Liver (tissue), 7 donors: ENCODE measurements at regions not wholly inside any gene's neighbourhood (a gene's known extent, or its start where the extent isn't known, plus 50 kb on each side); places are given as distances from the start of the nearest gene placed in this dataset.

Experiments
- DNase-seq: peaks from one replicate; pipeline ENCODE4 v3.0.0-alpha.2; 2017; ENCODE audit warnings: low spot score
- H3K27ac ChIP-seq, 2 donors: one replicate each; pipeline ENCODE4 v1.7.0; 2013; ENCODE audit warnings: inconsistent platforms in 2 of 2, low read length in 2 of 2, control low read depth in 1 of 2, low read depth in 1 of 2, mild to moderate bottlenecking in 1 of 2
- H3K27me3 ChIP-seq, 4 donors: one replicate each; pipeline versions ENCODE4 v1.6.1 to v1.7.0; 2013; ENCODE audit warnings: low read length in 3 of 4, inconsistent platforms in 1 of 4, mild to moderate bottlenecking in 1 of 4, moderate library complexity in 1 of 4; ENCODE audit not compliant: control insufficient read depth in 4 of 4, insufficient read depth in 4 of 4
- H3K36me3 ChIP-seq, 4 donors: one replicate each; pipeline versions ENCODE4 v1.6.1 to v1.7.0; 2013; ENCODE audit warnings: low read length in 3 of 4, mild to moderate bottlenecking in 3 of 4, low read depth in 1 of 4, moderate library complexity in 1 of 4; ENCODE audit not compliant: control insufficient read depth in 4 of 4, insufficient read depth in 3 of 4
- H3K4me1 ChIP-seq, 4 donors: one replicate each; pipeline versions ENCODE4 v1.6.1 to v1.7.0; 2013; ENCODE audit warnings: low read length in 3 of 4, mild to moderate bottlenecking in 3 of 4, moderate library complexity in 1 of 4; ENCODE audit not compliant: control insufficient read depth in 4 of 4, insufficient read depth in 4 of 4
- H3K4me3 ChIP-seq, 3 donors: one replicate each; pipeline versions ENCODE4 v1.6.1 to v1.7.0; 2013; ENCODE audit warnings: low read length in 3 of 3, control low read depth in 1 of 3, low read depth in 1 of 3, mild to moderate bottlenecking in 1 of 3
- H3K9ac ChIP-seq, 2 donors: one replicate each; pipeline ENCODE4 v1.7.0; 2013; ENCODE audit warnings: low read length in 2 of 2, mild to moderate bottlenecking in 2 of 2, moderate library complexity in 2 of 2, control low read depth in 1 of 2, low read depth in 1 of 2
- H3K9me3 ChIP-seq, 4 donors: one replicate each; pipeline versions ENCODE4 v1.6.1 to v1.7.0; 2013; ENCODE audit warnings: low read length in 3 of 4; ENCODE audit not compliant: control insufficient read depth in 4 of 4
- EGR1 ChIP-seq, 2 donors: IDR thresholded peaks; 2 replicates each; pipeline ENCODE4 v1.6.1; 2016 to 2018; ENCODE audit warnings: antibody characterized with exemption in 2 of 2, low read depth in 2 of 2
- FOXA1 ChIP-seq: IDR thresholded peaks from 2 replicates; pipeline ENCODE4 v1.6.1; 2016; ENCODE audit warnings: antibody characterized with exemption
- GABPA ChIP-seq, 2 donors: IDR thresholded peaks in 1 of 2; conservative IDR thresholded peaks in 1 of 2; 2 replicates each; pipeline ENCODE4 v1.6.1; 2016; ENCODE audit warnings: antibody characterized with exemption in 2 of 2, mild to moderate bottlenecking in 1 of 2, moderate library complexity in 1 of 2
- HNF4A ChIP-seq, 2 donors: conservative IDR thresholded peaks; 2 replicates each; pipeline ENCODE4 v1.6.1; 2016; ENCODE audit warnings: antibody characterized with exemption in 2 of 2, mild to moderate bottlenecking in 2 of 2
- HNF4G ChIP-seq: IDR thresholded peaks from 2 replicates; pipeline ENCODE4 v1.6.1; 2016; ENCODE audit warnings: antibody characterized with exemption
- JUND ChIP-seq, 2 donors: IDR thresholded peaks; 2 replicates each; pipeline ENCODE4 v1.6.1; 2016; ENCODE audit warnings: antibody characterized with exemption in 2 of 2
- NR2F2 ChIP-seq: IDR thresholded peaks from 2 replicates; pipeline ENCODE4 v1.6.1; 2016; ENCODE audit warnings: antibody characterized with exemption
- RAD21 ChIP-seq, 2 donors: IDR thresholded peaks; 2 replicates each; pipeline ENCODE4 v1.6.1; 2016; ENCODE audit warnings: antibody characterized with exemption in 2 of 2, mild to moderate bottlenecking in 2 of 2
- REST ChIP-seq: IDR thresholded peaks from 2 replicates; pipeline ENCODE4 v1.6.1; 2016; ENCODE audit warnings: antibody characterized with exemption, mild to moderate bottlenecking
- RXRA ChIP-seq, 2 donors: IDR thresholded peaks; 2 replicates each; pipeline ENCODE4 v1.6.1; 2017 to 2018; ENCODE audit warnings: antibody characterized with exemption in 2 of 2, mild to moderate bottlenecking in 1 of 2
- SP1 ChIP-seq: IDR thresholded peaks from 2 replicates; pipeline ENCODE4 v1.6.1; 2018; ENCODE audit warnings: antibody characterized with exemption, mild to moderate bottlenecking
- TAF1 ChIP-seq: conservative IDR thresholded peaks from 2 replicates; pipeline ENCODE4 v1.6.1; 2016; ENCODE audit warnings: antibody characterized with exemption, mild to moderate bottlenecking
- ZBTB33 ChIP-seq: IDR thresholded peaks from 2 replicates; pipeline ENCODE4 v1.6.1; 2016; ENCODE audit warnings: antibody characterized with exemption
- WGBS: extraction: QIAGEN DNeasy Blood & Tissue Kit; methylation state at CpG from one replicate; pipeline ENCODE4 v1.1.7; 2013; 5-methylcytosine and 5-hydroxymethylcytosine counted together
- donor health status: healthy.
- donor health status: healthy.
- donor health status: healthy.
- donor health status: healthy.

GRCh38 chr3:101081446-101081845, 88.2 kb upstream of the ABI3BP start (continued):
- TF ChIP-seq REST: no peak

- Histone ChIP-seq H3K9ac (no peak overlapping the region), H3K9me3 (no peaks in the 10 kb centered on the region), H3K36me3 (no peaks in the 10 kb centered on the region), H3K27ac (no peak overlapping the region), H3K27me3 (peaks cover 0 to 3% (median 0%) of the 10 kb centered on the region in 4 donors), H3K4me3 (no peak overlapping the region), H3K4me1 (no peaks in the 10 kb centered on the region)
- no peak for DNase-seq
- TF ChIP-seq JUND (IDR thresholded peaks at IDR 0.05): peak in 1 of 2 donors; percentile 93
- TF ChIP-seq HNF4A (conservative IDR thresholded peaks at IDR 0.05): peak in 1 of 2 donors; percentile 42
- TF ChIP-seq TAF1: no peak
- TF ChIP-seq RXRA (IDR thresholded peaks at IDR 0.05): peak; percentile 80 to 98
- TF ChIP-seq RAD21 (IDR thresholded peaks at IDR 0.05): peak in 1 of 2 donors; percentile 6
- peak; percentile 21 for TF ChIP-seq SP1
- TF ChIP-seq EGR1 (IDR thresholded peaks at IDR 0.05; ENCODE audit: low read depth in 2 of 2): no peak
- TF ChIP-seq GABPA (IDR thresholded peaks at IDR 0.05 in 1 of 2, conservative IDR thresholded peaks at IDR 0.05 in 1 of 2): no peak
- no peak for TF ChIP-seq ZBTB33
- TF ChIP-seq NR2F2: peak; percentile 65
- 33% methylated on average over 3 of the region's 3 CpGs for WGBS
These were observed 84.3 kb upstream of the ABI3BP start for GRCh38 chr3:101077361-101078011.

- H3K9me3 ChIP-seq: no peaks in the 10 kb centered on the region
- H3K4me3 ChIP-seq: no peak overlapping the region
- no peak overlapping the region for H3K27ac ChIP-seq
- 82% methylated on average over 2 of the region's 2 CpGs for WGBS
- no peak for TF ChIP-seq FOXA1
- TF ChIP-seq RXRA (IDR thresholded peaks at IDR 0.05): no peak
- no peak for TF ChIP-seq HNF4G
- no peak for TF ChIP-seq SP1
- no peak for TF ChIP-seq ZBTB33
- no peak for TF ChIP-seq EGR1 (IDR thresholded peaks at IDR 0.05; ENCODE audit: low read depth in 2 of 2)
- TF ChIP-seq TAF1: no peak
- no peak for TF ChIP-seq NR2F2
- TF ChIP-seq RAD21 (IDR thresholded peaks at IDR 0.05): no peak
- no peaks in the 10 kb centered on the region for H3K27me3 ChIP-seq
- no peaks in the 10 kb centered on the region for H3K4me1 ChIP-seq
- DNase-seq: no peak
- no peak overlapping the region for H3K9ac ChIP-seq
- H3K36me3 ChIP-seq: no peaks in the 10 kb centered on the region
These were observed 81.3 kb upstream of the ABI3BP start for GRCh38 chr3:101074518-101074917.
